Liver (tissue), 8 donors: ENCODE measurements at regions not wholly inside any gene's neighbourhood (a gene's known extent, or its start where the extent isn't known, plus 50 kb on each side); places are given as distances from the start of the nearest gene placed in this dataset.

Experiments used
- DNase-seq: peaks from one replicate; pipeline ENCODE4 v3.0.0-alpha.2; 2017; ENCODE audit warnings: low spot score
- H3K27ac ChIP-seq, 2 donors: one replicate each; pipeline ENCODE4 v1.7.0; 2013; ENCODE audit warnings: inconsistent platforms in 2 of 2, low read length in 2 of 2, control low read depth in 1 of 2, low read depth in 1 of 2, mild to moderate bottlenecking in 1 of 2
- H3K27me3 ChIP-seq, 4 donors: one replicate each; pipeline versions ENCODE4 v1.6.1 to v1.7.0; 2013; ENCODE audit warnings: low read length in 3 of 4, inconsistent platforms in 1 of 4, mild to moderate bottlenecking in 1 of 4, moderate library complexity in 1 of 4; ENCODE audit not compliant: control insufficient read depth in 4 of 4, insufficient read depth in 4 of 4
- H3K36me3 ChIP-seq, 4 donors: one replicate each; pipeline versions ENCODE4 v1.6.1 to v1.7.0; 2013; ENCODE audit warnings: low read length in 3 of 4, mild to moderate bottlenecking in 3 of 4, low read depth in 1 of 4, moderate library complexity in 1 of 4; ENCODE audit not compliant: control insufficient read depth in 4 of 4, insufficient read depth in 3 of 4
- H3K4me1 ChIP-seq, 4 donors: one replicate each; pipeline versions ENCODE4 v1.6.1 to v1.7.0; 2013; ENCODE audit warnings: low read length in 3 of 4, mild to moderate bottlenecking in 3 of 4, moderate library complexity in 1 of 4; ENCODE audit not compliant: control insufficient read depth in 4 of 4, insufficient read depth in 4 of 4
- H3K4me3 ChIP-seq, 3 donors: one replicate each; pipeline versions ENCODE4 v1.6.1 to v1.7.0; 2013; ENCODE audit warnings: low read length in 3 of 3, control low read depth in 1 of 3, low read depth in 1 of 3, mild to moderate bottlenecking in 1 of 3
- H3K9ac ChIP-seq, 2 donors: one replicate each; pipeline ENCODE4 v1.7.0; 2013; ENCODE audit warnings: low read length in 2 of 2, mild to moderate bottlenecking in 2 of 2, moderate library complexity in 2 of 2, control low read depth in 1 of 2, low read depth in 1 of 2
- H3K9me3 ChIP-seq, 4 donors: one replicate each; pipeline versions ENCODE4 v1.6.1 to v1.7.0; 2013; ENCODE audit warnings: low read length in 3 of 4; ENCODE audit not compliant: control insufficient read depth in 4 of 4
- CTCF ChIP-seq: fragments of 150-350 bp; IDR thresholded peaks from 2 replicates; pipeline ENCODE4 v1.5.1; 2017; ENCODE audit warnings: improper control_type of control experiment, low read depth, low read length; ENCODE audit not compliant: missing input control
- EGR1 ChIP-seq, 2 donors: IDR thresholded peaks; 2 replicates each; pipeline ENCODE4 v1.6.1; 2016 to 2018; ENCODE audit warnings: antibody characterized with exemption in 2 of 2, low read depth in 2 of 2
- FOXA1 ChIP-seq: IDR thresholded peaks from 2 replicates; pipeline ENCODE4 v1.6.1; 2016; ENCODE audit warnings: antibody characterized with exemption
- FOXA2 ChIP-seq: IDR thresholded peaks from 2 replicates; pipeline ENCODE4 v1.6.1; 2016; ENCODE audit warnings: antibody characterized with exemption
- GABPA ChIP-seq, 2 donors: IDR thresholded peaks in 1 of 2; conservative IDR thresholded peaks in 1 of 2; 2 replicates each; pipeline ENCODE4 v1.6.1; 2016; ENCODE audit warnings: antibody characterized with exemption in 2 of 2, mild to moderate bottlenecking in 1 of 2, moderate library complexity in 1 of 2
- HNF4A ChIP-seq, 2 donors: conservative IDR thresholded peaks; 2 replicates each; pipeline ENCODE4 v1.6.1; 2016; ENCODE audit warnings: antibody characterized with exemption in 2 of 2, mild to moderate bottlenecking in 2 of 2
- HNF4G ChIP-seq: IDR thresholded peaks from 2 replicates; pipeline ENCODE4 v1.6.1; 2016; ENCODE audit warnings: antibody characterized with exemption
- JUND ChIP-seq, 2 donors: IDR thresholded peaks; 2 replicates each; pipeline ENCODE4 v1.6.1; 2016; ENCODE audit warnings: antibody characterized with exemption in 2 of 2
- NR2F2 ChIP-seq: IDR thresholded peaks from 2 replicates; pipeline ENCODE4 v1.6.1; 2016; ENCODE audit warnings: antibody characterized with exemption
- RAD21 ChIP-seq, 2 donors: IDR thresholded peaks; 2 replicates each; pipeline ENCODE4 v1.6.1; 2016; ENCODE audit warnings: antibody characterized with exemption in 2 of 2, mild to moderate bottlenecking in 2 of 2
- RXRA ChIP-seq, 2 donors: IDR thresholded peaks; 2 replicates each; pipeline ENCODE4 v1.6.1; 2017 to 2018; ENCODE audit warnings: antibody characterized with exemption in 2 of 2, mild to moderate bottlenecking in 1 of 2
- TAF1 ChIP-seq: conservative IDR thresholded peaks from 2 replicates; pipeline ENCODE4 v1.6.1; 2016; ENCODE audit warnings: antibody characterized with exemption, mild to moderate bottlenecking
- YY1 ChIP-seq: IDR thresholded peaks from 2 replicates; pipeline ENCODE4 v1.6.1; 2016; ENCODE audit warnings: antibody characterized with exemption, mild to moderate bottlenecking
- ZBTB33 ChIP-seq: IDR thresholded peaks from 2 replicates; pipeline ENCODE4 v1.6.1; 2016; ENCODE audit warnings: antibody characterized with exemption
- WGBS: extraction: QIAGEN DNeasy Blood & Tissue Kit; methylation state at CpG from one replicate; pipeline ENCODE4 v1.1.7; 2013; 5-methylcytosine and 5-hydroxymethylcytosine counted together
- TF ChIP-seq, protein P1 (sequence below): IDR thresholded peaks from 2 replicates; pipeline ENCODE4 v1.6.1; 2016; ENCODE audit warnings: antibody characterized with exemption
- TF ChIP-seq, protein P2 (sequence below): IDR thresholded peaks from 2 replicates; pipeline ENCODE4 v1.6.1; 2016; ENCODE audit warnings: antibody characterized with exemption
- TF ChIP-seq, protein P3 (sequence below): IDR thresholded peaks from 2 replicates; pipeline ENCODE4 v1.6.1; 2016; ENCODE audit warnings: antibody characterized with exemption, mild to moderate bottlenecking
- donor health status: healthy.
- donor health status: healthy.
- donor health status: healthy.
- donor health status: healthy.
- donor health status: healthy.

- no peaks in the 10 kb centered on the region for H3K9me3 ChIP-seq
Observed at GRCh38 chr2:17375262-17375661, 143.0 kb downstream of the RAD51AP2 start.

DNA sequence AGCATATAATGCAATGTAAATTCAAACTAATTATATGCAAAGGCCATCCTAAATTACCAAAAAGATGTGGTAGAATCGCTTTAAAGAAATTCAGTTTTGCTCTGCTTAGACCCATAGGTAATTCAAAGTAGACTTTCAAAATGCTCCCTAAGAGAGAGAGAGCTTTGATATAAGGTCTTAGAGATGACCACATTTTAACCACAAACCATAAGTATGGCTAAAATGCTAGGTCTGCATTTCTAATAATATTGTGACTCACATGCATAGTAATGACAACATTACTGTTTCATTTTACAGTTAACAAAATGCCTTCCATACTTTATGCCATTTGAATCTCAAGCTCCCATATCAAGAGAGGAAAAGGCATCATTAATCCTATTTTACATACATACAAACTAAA, 144.5 kb downstream of the RAD51AP2 start:
- no peaks in the 10 kb centered on the region for H3K27me3 ChIP-seq
- no peak for DNase-seq
- H3K9ac ChIP-seq = no peak overlapping the region
- no peak overlapping the region for H3K27ac ChIP-seq
- no peaks in the 10 kb centered on the region for H3K36me3 ChIP-seq
- no peaks in the 10 kb centered on the region for H3K9me3 ChIP-seq
- no peak for TF ChIP-seq YY1
- no peak for TF ChIP-seq TAF1
- TF ChIP-seq, protein P1, sequence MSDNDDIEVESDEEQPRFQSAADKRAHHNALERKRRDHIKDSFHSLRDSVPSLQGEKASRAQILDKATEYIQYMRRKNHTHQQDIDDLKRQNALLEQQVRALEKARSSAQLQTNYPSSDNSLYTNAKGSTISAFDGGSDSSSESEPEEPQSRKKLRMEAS = no peak
- TF ChIP-seq FOXA1 = no peak
- TF ChIP-seq RAD21 (IDR thresholded peaks at IDR 0.05) = no peak
- no peak for TF ChIP-seq CTCF
- no peak for TF ChIP-seq ZBTB33
- TF ChIP-seq, protein P2, sequence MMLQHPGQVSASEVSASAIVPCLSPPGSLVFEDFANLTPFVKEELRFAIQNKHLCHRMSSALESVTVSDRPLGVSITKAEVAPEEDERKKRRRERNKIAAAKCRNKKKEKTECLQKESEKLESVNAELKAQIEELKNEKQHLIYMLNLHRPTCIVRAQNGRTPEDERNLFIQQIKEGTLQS = no peak
- TF ChIP-seq FOXA2 = no peak
- TF ChIP-seq NR2F2 = no peak
- no peak for TF ChIP-seq HNF4A (conservative IDR thresholded peaks at IDR 0.05)
- H3K4me1 ChIP-seq = no peaks in the 10 kb centered on the region
- H3K4me3 ChIP-seq = no peak overlapping the region
- 90% methylated on average over 1 of the region's 1 CpG for WGBS

More at GRCh38 chr2:17375262-17375661, 143.0 kb downstream of the RAD51AP2 start:
- no peak overlapping the region for H3K4me3 ChIP-seq
- H3K27ac ChIP-seq = no peak overlapping the region
- TF ChIP-seq, protein P3, sequence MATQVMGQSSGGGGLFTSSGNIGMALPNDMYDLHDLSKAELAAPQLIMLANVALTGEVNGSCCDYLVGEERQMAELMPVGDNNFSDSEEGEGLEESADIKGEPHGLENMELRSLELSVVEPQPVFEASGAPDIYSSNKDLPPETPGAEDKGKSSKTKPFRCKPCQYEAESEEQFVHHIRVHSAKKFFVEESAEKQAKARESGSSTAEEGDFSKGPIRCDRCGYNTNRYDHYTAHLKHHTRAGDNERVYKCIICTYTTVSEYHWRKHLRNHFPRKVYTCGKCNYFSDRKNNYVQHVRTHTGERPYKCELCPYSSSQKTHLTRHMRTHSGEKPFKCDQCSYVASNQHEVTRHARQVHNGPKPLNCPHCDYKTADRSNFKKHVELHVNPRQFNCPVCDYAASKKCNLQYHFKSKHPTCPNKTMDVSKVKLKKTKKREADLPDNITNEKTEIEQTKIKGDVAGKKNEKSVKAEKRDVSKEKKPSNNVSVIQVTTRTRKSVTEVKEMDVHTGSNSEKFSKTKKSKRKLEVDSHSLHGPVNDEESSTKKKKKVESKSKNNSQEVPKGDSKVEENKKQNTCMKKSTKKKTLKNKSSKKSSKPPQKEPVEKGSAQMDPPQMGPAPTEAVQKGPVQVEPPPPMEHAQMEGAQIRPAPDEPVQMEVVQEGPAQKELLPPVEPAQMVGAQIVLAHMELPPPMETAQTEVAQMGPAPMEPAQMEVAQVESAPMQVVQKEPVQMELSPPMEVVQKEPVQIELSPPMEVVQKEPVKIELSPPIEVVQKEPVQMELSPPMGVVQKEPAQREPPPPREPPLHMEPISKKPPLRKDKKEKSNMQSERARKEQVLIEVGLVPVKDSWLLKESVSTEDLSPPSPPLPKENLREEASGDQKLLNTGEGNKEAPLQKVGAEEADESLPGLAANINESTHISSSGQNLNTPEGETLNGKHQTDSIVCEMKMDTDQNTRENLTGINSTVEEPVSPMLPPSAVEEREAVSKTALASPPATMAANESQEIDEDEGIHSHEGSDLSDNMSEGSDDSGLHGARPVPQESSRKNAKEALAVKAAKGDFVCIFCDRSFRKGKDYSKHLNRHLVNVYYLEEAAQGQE = no peak
- no peak for TF ChIP-seq YY1
- no peak for TF ChIP-seq HNF4G
- no peak for TF ChIP-seq RXRA (IDR thresholded peaks at IDR 0.05)
- TF ChIP-seq JUND (IDR thresholded peaks at IDR 0.05) = no peak
- no peak for TF ChIP-seq GABPA (IDR thresholded peaks at IDR 0.05 in 1 of 2, conservative IDR thresholded peaks at IDR 0.05 in 1 of 2)
- TF ChIP-seq FOXA2 = no peak
- TF ChIP-seq FOXA1 = no peak
- no peak for TF ChIP-seq HNF4A (conservative IDR thresholded peaks at IDR 0.05)
- TF ChIP-seq RAD21 (IDR thresholded peaks at IDR 0.05) = no peak
- TF ChIP-seq EGR1 (IDR thresholded peaks at IDR 0.05; ENCODE audit: low read depth in 2 of 2) = no peak
- no peaks in the 10 kb centered on the region for H3K4me1 ChIP-seq
- no peak overlapping the region for H3K9ac ChIP-seq
- no peaks in the 10 kb centered on the region for H3K36me3 ChIP-seq
- no peak for DNase-seq
- H3K27me3 ChIP-seq = peaks cover 0 to 3% (median 0%) of the 10 kb centered on the region in 4 donors
- 84% methylated on average over 4 of the region's 4 CpGs for WGBS
